Activated CD8-positive, alpha-beta memory T cell treated with anti-CD3 and anti-CD28 coated beads, Interleukin-2, amount 50 U/mL, for 1 hour (primary cell): ENCODE measurements at regions not wholly inside any gene's neighbourhood (a gene's known extent, or its start where the extent isn't known, plus 50 kb on each side); places are given as distances from the start of the nearest gene placed in this dataset.
"Not testable (repeated sequence)": the region's sequence is repeated elsewhere in the genome, so short reads cannot be mapped to it uniquely, and the experiment has no call there.

Experiments used
- DNase-seq: peaks from one replicate; pipeline ENCODE4 v3.0.0-alpha.2; 2020; ENCODE audit errors: extremely low read depth

- DNase-seq: not testable (repeated sequence)
These were observed 63.3 kb upstream of the CEP78 start for GRCh38 chr9:78172610-78173009.

- DNase-seq: no peak
These were observed 64.2 kb upstream of the CEP78 start for GRCh38 chr9:78171651-78172050.

- no peak for DNase-seq
These were observed 66.8 kb upstream of the CEP78 start for GRCh38 chr9:78169125-78169524.

- DNase-seq: no peak
These were observed 68.5 kb upstream of the CEP78 start for GRCh38 chr9:78167356-78167755.

- no peak for DNase-seq
These were observed 72.0 kb upstream of the CEP78 start for GRCh38 chr9:78163834-78164233.

- no peak for DNase-seq
These were observed 77.6 kb upstream of the CEP78 start for GRCh38 chr9:78158286-78158685.

GRCh38 chr9:78150983-78151356 lies 84.9 kb upstream of the CEP78 start:
- DNase-seq: no peak

- DNase-seq: no peak
These were observed 85.4 kb upstream of the CEP78 start for GRCh38 chr9:78150312-78150982.

- no peak for DNase-seq
These were observed 86.1 kb upstream of the CEP78 start for GRCh38 chr9:78149702-78150291.

GRCh38 chr9:78146241-78146640 lies 89.6 kb upstream of the CEP78 start:
- no peak for DNase-seq

GRCh38 chr9:78144663-78145377 lies 91.1 kb upstream of the CEP78 start:
- DNase-seq: no peak

- no peak for DNase-seq
These were observed 91.9 kb upstream of the CEP78 start for GRCh38 chr9:78144008-78144381.

GRCh38 chr9:78143281-78144007 lies 92.4 kb upstream of the CEP78 start:
- DNase-seq: no peak

GRCh38 chr9:78142264-78142663 lies 93.6 kb upstream of the CEP78 start:
- not testable (repeated sequence) for DNase-seq

- no peak for DNase-seq
These were observed 102.1 kb upstream of the CEP78 start for GRCh38 chr9:78133751-78134150.

GRCh38 chr9:78132701-78133058 lies 101.1 kb upstream of the GNAQ start:
- no peak for DNase-seq

GRCh38 chr9:78131969-78132700 lies 100.5 kb upstream of the GNAQ start:
- no peak for DNase-seq

GRCh38 chr9:78130853-78131252 lies 99.2 kb upstream of the GNAQ start:
- no peak for DNase-seq

- no peak for DNase-seq
These were observed 98.4 kb upstream of the GNAQ start for GRCh38 chr9:78130004-78130403.

GRCh38 chr9:78127279-78128225 lies 95.9 kb upstream of the GNAQ start:
- DNase-seq: no peak

- DNase-seq: no peak
These were observed 92.2 kb upstream of the GNAQ start for GRCh38 chr9:78123808-78124207.
